RWPE1 (cell line): ENCODE measurements at regions not wholly inside any gene's neighbourhood (a gene's known extent, or its start where the extent isn't known, plus 50 kb on each side); places are given as distances from the start of the nearest gene placed in this dataset.

Source experiments
- CTCF ChIA-PET: fragments of 350-600 bp; sonication (Branson Sonifier 250); formaldehyde crosslinking; extraction: SDS; loops from one replicate; lab custom pipeline; 2021; lab: Yijun Ruan, JAX
- POLR2A ChIA-PET: fragments of 400-600 bp; formaldehyde crosslinking; extraction: SDS; loops from one replicate; lab custom pipeline; 2020; ENCODE audit warnings: antibody characterized with exemption; ENCODE audit not compliant: low non-redundant PET; lab: Yijun Ruan, JAX
- DNase-seq: peaks from one replicate; pipeline ENCODE4 v3.0.0; 2012; ENCODE audit warnings: low spot score
- H3K27ac ChIP-seq: fragments of 450-650 bp; 2 replicates; pipeline ENCODE4 v1.5.1; 2017
- TF ChIP-seq, protein P1 (sequence below): fragments of 450-650 bp; conservative IDR thresholded peaks from 2 replicates; pipeline ENCODE4 v1.5.1; 2017; ENCODE audit warnings: low read depth, mild to moderate bottlenecking

DNA sequence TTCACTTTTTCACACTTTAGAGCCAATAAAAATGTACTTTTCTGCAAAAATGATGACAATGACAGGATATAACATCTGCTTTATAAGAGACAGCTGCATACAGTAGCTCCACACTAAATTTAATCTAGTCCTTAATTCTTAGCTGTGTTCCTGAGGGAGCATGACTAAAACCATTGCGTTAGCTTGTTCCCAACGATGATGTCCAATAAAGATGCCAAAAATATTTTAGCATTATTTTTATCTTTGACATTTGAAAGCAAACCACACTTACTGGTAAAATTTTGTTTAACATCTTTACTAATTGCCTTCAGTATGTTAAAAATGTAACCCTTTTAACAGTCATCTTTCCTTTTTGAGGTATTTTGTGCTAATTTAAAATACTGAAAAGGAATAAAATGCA lies 382.7 kb downstream of the CHSY3 start:
- DNase-seq = no peak
- no peak overlapping the region for H3K27ac ChIP-seq
- CTCF ChIA-PET = interaction anchor here (0.7 kb wide), 1 partner anchor 53 kb away, joined by 3 read pairs; no protein-coding TSS in a partner anchor
- POLR2A ChIA-PET = no interaction called here
- TF ChIP-seq, protein P1, sequence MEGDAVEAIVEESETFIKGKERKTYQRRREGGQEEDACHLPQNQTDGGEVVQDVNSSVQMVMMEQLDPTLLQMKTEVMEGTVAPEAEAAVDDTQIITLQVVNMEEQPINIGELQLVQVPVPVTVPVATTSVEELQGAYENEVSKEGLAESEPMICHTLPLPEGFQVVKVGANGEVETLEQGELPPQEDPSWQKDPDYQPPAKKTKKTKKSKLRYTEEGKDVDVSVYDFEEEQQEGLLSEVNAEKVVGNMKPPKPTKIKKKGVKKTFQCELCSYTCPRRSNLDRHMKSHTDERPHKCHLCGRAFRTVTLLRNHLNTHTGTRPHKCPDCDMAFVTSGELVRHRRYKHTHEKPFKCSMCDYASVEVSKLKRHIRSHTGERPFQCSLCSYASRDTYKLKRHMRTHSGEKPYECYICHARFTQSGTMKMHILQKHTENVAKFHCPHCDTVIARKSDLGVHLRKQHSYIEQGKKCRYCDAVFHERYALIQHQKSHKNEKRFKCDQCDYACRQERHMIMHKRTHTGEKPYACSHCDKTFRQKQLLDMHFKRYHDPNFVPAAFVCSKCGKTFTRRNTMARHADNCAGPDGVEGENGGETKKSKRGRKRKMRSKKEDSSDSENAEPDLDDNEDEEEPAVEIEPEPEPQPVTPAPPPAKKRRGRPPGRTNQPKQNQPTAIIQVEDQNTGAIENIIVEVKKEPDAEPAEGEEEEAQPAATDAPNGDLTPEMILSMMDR = no peak

DNA sequence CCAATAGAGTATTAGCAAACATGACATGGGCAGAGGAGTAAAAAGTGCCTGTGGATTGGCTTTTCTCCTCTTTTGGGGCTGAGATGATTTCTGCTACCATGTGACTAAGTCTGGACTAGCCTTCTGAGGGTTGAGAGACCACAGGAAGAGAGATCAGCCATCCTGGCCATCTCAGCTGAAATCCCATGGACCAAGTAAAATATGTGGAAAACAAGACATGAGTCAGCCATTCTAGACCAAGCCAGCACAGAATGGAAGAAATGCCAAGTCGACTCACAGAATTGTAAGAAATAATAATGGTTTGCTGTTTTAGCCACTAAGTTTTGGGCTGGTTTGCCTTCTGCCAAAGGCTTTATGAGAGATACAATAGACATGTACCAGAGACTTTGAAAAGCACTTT lies 377.8 kb downstream of the CHSY3 start:
- H3K27ac ChIP-seq = no peak overlapping the region
- ChIA-PET CTCF (interaction anchor here (0.6 to 1.3 kb wide), 2 partner anchors 10 to 230 kb away, joined by 3 read pairs; no protein-coding TSS in a partner anchor), POLR2A (no interaction called here)
- TF ChIP-seq, protein P1 = no peak
- DNase-seq = no peak

DNA sequence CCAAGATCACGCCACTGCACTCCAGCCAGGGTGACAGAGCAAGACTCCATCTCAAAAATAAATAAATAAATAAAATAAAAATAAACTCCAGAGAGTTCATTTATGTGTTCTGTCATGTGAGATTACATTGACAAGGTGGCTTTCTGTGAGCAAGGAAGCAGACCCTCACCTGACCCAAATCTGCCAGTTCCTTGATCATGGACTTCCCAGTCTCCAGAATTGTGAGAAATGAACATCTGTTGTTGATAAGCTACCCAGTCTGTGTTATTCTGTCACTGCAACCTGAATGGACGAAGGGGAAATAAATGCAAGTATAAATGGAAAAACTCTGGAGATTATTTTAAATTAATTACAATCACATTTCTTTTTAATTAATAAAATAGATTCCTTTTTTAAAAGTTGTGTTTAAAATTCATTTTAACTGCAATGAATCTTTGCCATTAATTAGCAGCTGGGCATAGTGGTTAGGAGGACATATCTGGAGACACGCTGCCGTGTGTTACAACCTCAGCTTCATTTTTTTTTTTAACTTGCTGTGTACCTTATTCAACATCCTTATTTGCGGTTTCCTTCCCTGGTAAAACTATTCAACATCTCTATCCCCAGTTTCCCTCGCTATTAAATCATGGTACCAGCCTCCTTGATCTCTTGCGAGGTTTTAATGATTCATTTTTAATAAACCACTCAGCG lies 376.4 kb downstream of the CHSY3 start:
- peak overlapping the region; percentile 55 for H3K27ac ChIP-seq
- ChIA-PET POLR2A (no interaction called here), CTCF (interaction anchor here (0.7 to 1.3 kb wide), 2 partner anchors 9 to 509 kb away, joined by 3 to 7 read pairs; no protein-coding TSS in a partner anchor)
- no peak for DNase-seq
- TF ChIP-seq, protein P1 = no peak

DNA sequence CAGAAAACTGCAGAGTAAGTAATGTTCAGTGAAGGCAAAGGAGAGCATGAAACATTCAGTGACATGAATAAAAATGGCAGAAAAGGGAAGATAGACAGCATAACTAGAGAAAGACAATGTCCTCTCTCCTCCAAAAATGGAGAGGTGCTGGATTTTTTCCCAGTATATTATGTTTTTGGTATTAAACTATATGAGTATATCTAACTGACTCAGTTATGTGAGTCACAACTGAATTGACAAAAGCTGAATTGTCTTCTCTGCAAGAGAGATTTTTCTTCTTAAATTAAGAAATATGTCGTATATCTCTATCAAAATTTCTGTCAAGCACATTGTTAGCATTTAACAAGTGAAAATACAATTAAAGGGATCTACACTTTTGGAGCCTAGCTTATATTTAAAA lies 375.1 kb downstream of the CHSY3 start:
- TF ChIP-seq, protein P1 = no peak
- POLR2A ChIA-PET = no interaction called here
- CTCF ChIA-PET = interaction anchor here (0.5 kb wide), 1 partner anchor 52 kb away, joined by 3 read pairs; no protein-coding TSS in a partner anchor
- DNase-seq = peak; percentile 12
- H3K27ac ChIP-seq = no peak overlapping the region

DNA sequence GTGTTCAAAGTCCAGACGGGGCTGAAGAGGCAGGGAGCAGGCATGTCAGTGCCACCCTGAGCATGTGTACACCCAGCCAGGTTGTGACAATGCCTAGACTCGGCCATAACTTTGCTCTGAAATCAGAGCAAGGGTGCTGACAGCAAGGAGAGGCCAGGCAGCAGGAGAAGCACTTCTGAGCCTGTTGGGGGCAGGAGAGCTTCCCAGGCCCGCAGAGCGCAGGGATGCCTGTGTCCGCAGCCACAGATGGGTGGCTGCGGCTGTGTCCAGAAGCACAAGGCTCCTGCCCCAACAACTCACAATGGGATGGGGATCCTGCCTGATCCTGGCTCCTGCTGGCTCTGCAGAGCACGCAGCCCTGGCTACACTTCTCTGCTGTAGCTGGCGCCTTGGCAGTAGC lies 373.9 kb downstream of the CHSY3 start:
- no peak for DNase-seq
- ChIA-PET CTCF (no interaction called here), POLR2A (no interaction called here)
- TF ChIP-seq, protein P1 = no peak
- H3K27ac ChIP-seq = no peak overlapping the region

DNA sequence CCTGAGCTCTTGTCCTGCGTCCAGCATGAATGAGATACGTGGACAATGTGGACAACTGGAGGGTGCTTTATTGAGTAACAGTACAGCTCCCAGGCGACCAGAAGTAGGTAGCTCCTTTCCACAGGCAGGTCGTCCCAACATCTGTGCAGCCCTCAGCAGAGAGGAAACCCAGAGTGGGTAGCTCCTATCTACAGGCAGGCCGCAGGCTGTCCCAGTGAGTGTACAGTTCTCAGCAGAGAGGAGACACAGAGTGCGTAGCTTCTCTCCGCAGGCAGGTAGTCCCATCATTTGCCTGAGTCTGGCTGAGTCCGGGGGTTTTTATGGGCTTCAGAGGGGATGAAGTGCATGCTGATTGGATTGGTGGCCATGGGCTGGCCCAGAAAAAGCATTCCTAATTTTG lies 373.3 kb downstream of the CHSY3 start:
- POLR2A ChIA-PET = no interaction called here
- TF ChIP-seq, protein P1 = no peak
- no peak overlapping the region for H3K27ac ChIP-seq
- no peak for DNase-seq
- CTCF ChIA-PET = no interaction called here
